Adrenal gland (tissue), 9 donors: ENCODE measurements at regions not wholly inside any gene's neighbourhood (a gene's known extent, or its start where the extent isn't known, plus 50 kb on each side); places are given as distances from the start of the nearest gene placed in this dataset.

ENCODE experiments used
- DNase-seq, 7 donors: peaks; one replicate each; pipeline ENCODE4 v3.0.0-alpha.2; 2019 to 2020
- H3K27ac ChIP-seq, 5 donors: fragments of 200-600 bp; sonication (generic) in 4 of 5; 1 replicate in 3 of 5; 2 replicates in 2 of 5; pipeline versions ENCODE4 v1.5.1 to v1.8.0; 2016 to 2020; ENCODE audit warnings: mild to moderate bottlenecking in 1 of 5
- H3K27me3 ChIP-seq: fragments of 200-600 bp; 2 replicates; pipeline ENCODE4 v1.8.0; 2021
- H3K36me3 ChIP-seq, 2 donors: fragments of 200-600 bp; replicated peaks in 1 of 2; 1 replicate in 1 of 2; 2 replicates in 1 of 2; pipeline versions ENCODE4 v1.5.1 to v1.8.0; 2018 to 2022
- H3K4me1 ChIP-seq, 2 donors: fragments of 200-600 bp; replicated peaks in 1 of 2; 1 replicate in 1 of 2; 2 replicates in 1 of 2; pipeline versions ENCODE4 v1.5.1 to v1.8.0; 2018 to 2021
- H3K4me3 ChIP-seq, 4 donors: fragments of 200-600 bp; sonication (generic) in 3 of 4; one replicate each; pipeline ENCODE4 v1.5.1; 2016 to 2018
- H3K9me3 ChIP-seq, 3 donors: fragments of 200-600 bp; sonication (generic) in 1 of 3; replicated peaks in 1 of 3; 1 replicate in 2 of 3; 2 replicates in 1 of 3; pipeline versions ENCODE4 v1.5.1 to v1.8.0; 2016 to 2021
- CTCF ChIP-seq, 6 experiments: fragments of 450-650 bp in 4 of 6; fragments of 200-600 bp in 2 of 6; sonication (generic) in 1 of 6; IDR thresholded peaks; 1 replicate in 5 of 6; 2 replicates in 1 of 6; pipeline versions ENCODE4 v1.5.1 to v1.8.0; 2016 to 2021; ENCODE audit warnings: antibody characterized with exemption in 6 of 6, mild to moderate bottlenecking in 2 of 6, moderate library complexity in 1 of 6
- POLR2A ChIP-seq, 2 donors: fragments of 450-650 bp; IDR thresholded peaks; one replicate each; pipeline ENCODE4 v1.6.1; 2017; ENCODE audit warnings: antibody characterized with exemption in 2 of 2, mild to moderate bottlenecking in 2 of 2, moderate library complexity in 1 of 2
- WGBS, 4 donors: extraction: QIAGEN DNeasy Blood & Tissue Kit in 2 of 4; methylation state at CpG; one replicate each; pipeline versions ENCODE4 v1.1.5 to v1.1.7; 2013 to 2017; 5-methylcytosine and 5-hydroxymethylcytosine counted together
- intact Hi-C, 2 donors: fragments of 100-400 bp; cut with DNase I; formaldehyde crosslinking; loops; one replicate each; pipeline versions ENCODE4 v1.14.1 to v1.15.0; 2022 to 2023
- donor health status: healthy with polysubstance abuse.
- donor health status: Bipolar disorder and iron deficiency.
- donor health status: DM: yes; HTN: yes; CAD: no.
- donor health status: DM: no; HTN: no; CAD: no.
- donor health status: DM: no; HTN: no; CAD: no.

GRCh38 chr11:92484570-92484969 lies 260.0 kb downstream of the FAT3 start:
- no peak for TF ChIP-seq CTCF (IDR thresholded peaks at IDR 0.05)
- no peak for TF ChIP-seq POLR2A (IDR thresholded peaks at IDR 0.05)
- no peak for DNase-seq
- no peak overlapping the region for H3K4me3 ChIP-seq
- no peaks in the 10 kb centered on the region for H3K27me3 ChIP-seq
- no peaks in the 10 kb centered on the region for H3K36me3 ChIP-seq
- 86 to 90% (median 88%) methylated on average over 4 of the region's 4 CpGs for WGBS, 4 donors
- no peak overlapping the region for H3K27ac ChIP-seq
- intact Hi-C loops, result no loop called here
- H3K4me1 ChIP-seq, result no peaks in the 10 kb centered on the region
- H3K9me3 ChIP-seq, result no peaks in the 10 kb centered on the region

DNA sequence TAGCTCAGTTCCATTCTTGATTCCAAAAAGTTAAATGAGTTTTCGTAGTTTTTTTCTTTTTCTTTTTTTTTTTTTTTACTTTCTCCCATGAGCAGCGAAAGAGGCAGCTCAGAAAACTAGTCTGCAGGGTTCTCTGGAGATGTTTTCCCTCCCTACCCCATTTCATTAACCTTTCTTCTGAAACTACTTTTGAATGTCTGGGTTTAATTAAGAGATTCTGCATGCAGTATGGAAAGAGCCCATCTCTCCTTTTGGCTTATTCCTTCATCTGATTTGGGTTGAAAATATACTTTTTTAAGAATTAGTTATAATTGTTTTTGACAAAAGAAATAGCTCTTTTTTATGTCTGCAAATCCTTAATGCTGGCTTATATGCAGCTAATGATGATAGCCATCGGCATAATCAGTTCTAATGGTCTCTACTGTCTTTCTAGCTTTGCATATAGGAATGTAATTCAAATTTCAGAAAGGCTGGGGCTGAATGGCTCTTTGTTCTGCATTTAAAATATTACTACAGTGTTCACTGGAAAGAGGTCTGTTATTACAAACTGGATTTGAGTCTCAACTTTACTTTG lies 265.3 kb downstream of the FAT3 start:
- 75 to 85% (median 81%) methylated on average over 3 of the region's 3 CpGs for WGBS, 4 donors
- TF ChIP-seq POLR2A (IDR thresholded peaks at IDR 0.05) (no peak), CTCF (IDR thresholded peaks at IDR 0.05) (no peak)
- H3K27ac ChIP-seq, result no peak overlapping the region
- H3K9me3 ChIP-seq, result no peaks in the 10 kb centered on the region
- intact Hi-C loops, result no loop called here
- no peak overlapping the region for H3K4me3 ChIP-seq
- no peaks in the 10 kb centered on the region for H3K36me3 ChIP-seq
- DNase-seq, result no peak
- H3K4me1 ChIP-seq, result no peaks in the 10 kb centered on the region
- no peaks in the 10 kb centered on the region for H3K27me3 ChIP-seq

DNA sequence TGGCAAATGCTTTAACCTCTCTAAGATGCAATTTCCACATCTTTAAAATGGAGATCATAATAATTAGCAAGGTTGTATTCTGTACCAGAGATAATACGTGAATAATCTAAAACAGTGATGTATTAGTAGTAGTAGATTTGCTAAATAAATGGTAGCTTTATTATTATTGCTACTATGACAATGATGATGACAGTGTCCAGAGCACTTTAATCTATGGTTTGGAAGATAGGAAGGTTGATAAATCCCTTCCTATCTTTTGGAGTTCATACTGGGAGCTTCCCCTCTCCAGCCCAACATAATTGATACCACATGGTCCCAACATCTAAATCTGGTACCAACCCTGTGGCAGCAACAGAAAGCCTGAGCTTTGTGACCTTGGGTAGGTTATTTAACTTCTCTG lies 267.8 kb downstream of the FAT3 start:
- Histone ChIP-seq H3K9me3 (no peaks in the 10 kb centered on the region), H3K27ac (no peak overlapping the region), H3K27me3 (no peaks in the 10 kb centered on the region), H3K4me1 (no peaks in the 10 kb centered on the region), H3K36me3 (no peaks in the 10 kb centered on the region), H3K4me3 (no peak overlapping the region)
- TF ChIP-seq CTCF (IDR thresholded peaks at IDR 0.05) (no peak), POLR2A (IDR thresholded peaks at IDR 0.05) (no peak)
- WGBS, 4 donors, result 60 to 81% (median 64%) methylated on average over 1 of the region's 1 CpG
- intact Hi-C loops, result no loop called here
- DNase-seq, result no peak

DNA sequence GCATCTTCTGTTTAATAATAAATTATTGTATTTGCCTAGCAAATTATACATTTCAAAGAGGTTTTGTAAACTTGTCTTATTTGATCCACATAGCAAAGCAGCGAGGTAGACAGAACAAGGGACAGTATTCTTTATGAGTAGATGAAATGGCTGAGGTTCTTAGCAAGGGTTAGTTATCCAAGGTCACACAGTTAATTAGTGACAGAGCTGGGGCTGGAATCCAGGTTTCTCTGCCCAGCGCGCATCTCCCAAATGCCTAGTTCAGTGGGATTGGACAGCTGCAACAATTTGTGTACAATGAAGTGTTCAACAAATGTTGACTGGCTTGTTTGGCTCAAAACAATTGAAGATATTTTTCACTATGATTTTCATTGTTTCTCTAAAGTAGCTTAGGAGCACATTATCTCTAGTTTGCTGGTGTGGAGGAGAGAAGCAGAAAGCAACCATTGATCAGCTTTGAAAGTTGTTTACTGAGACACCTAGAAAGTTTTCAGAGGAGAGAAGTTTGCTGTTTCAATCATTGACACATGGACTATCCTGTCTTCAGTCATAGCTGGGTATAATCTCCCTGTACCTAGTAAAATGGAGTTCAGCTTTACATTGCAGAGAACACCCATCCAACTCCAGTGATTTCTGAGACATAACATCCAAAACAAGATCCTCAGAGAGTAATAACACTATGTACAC lies 270.6 kb downstream of the FAT3 start:
- intact Hi-C loops, result no loop called here
- H3K4me3 ChIP-seq, result no peak overlapping the region
- 68 to 81% (median 73%) methylated on average over 3 of the region's 3 CpGs for WGBS, 4 donors
- TF ChIP-seq POLR2A (IDR thresholded peaks at IDR 0.05), result no peak
- no peak for TF ChIP-seq CTCF (IDR thresholded peaks at IDR 0.05)
- H3K27me3 ChIP-seq, result no peaks in the 10 kb centered on the region
- no peaks in the 10 kb centered on the region for H3K36me3 ChIP-seq
- no peaks in the 10 kb centered on the region for H3K9me3 ChIP-seq
- no peak overlapping the region for H3K27ac ChIP-seq
- H3K4me1 ChIP-seq, result no peaks in the 10 kb centered on the region
- no peak for DNase-seq
